ENCODE measurements at regions not wholly inside any gene's neighbourhood (a gene's known extent, or its start where the extent isn't known, plus 50 kb on each side); places are given as distances from the start of the nearest gene placed in this dataset.

GRCh38 chr10:60542657-60543056 is 153.0 kb upstream of the ANK3 start (continued):
- TF ChIP-seq RNF219 (CRISPR knock-in tag; IDR thresholded peaks at IDR 0.05) (no peak), PYGO2 (tag; IDR thresholded peaks at IDR 0.05) (no peak)

GRCh38 chr10:60541451-60541850 is 151.8 kb upstream of the ANK3 start:
- Histone ChIP-seq H3K4me2 (ENCODE audit: insufficient read depth, low read length) (no peak overlapping the region), H3K27me3 (ENCODE audit: control insufficient read depth in 2 of 2, insufficient read depth in 2 of 2, low read length in 2 of 2) (no peaks in the 10 kb centered on the region), H3K4me1 (replicated peaks in 1 of 2; ENCODE audit: control insufficient read depth in 2 of 2, insufficient read depth in 2 of 2, low read length in 2 of 2) (no peaks in the 10 kb centered on the region), H2AFZ (ENCODE audit: low read depth, low read length) (no peak overlapping the region), H3K9me3 (replicated peaks; ENCODE audit: control insufficient read depth, insufficient read depth, low read depth, low read length) (no peaks in the 10 kb centered on the region), H3K9me1 (ENCODE audit: control insufficient read depth, insufficient read depth, low read length) (no peaks in the 10 kb centered on the region), H3K36me3 (ENCODE audit: control insufficient read depth, insufficient read depth, low read length) (no peaks in the 10 kb centered on the region), H3K79me2 (ENCODE audit: control insufficient read depth, insufficient read depth, low read length) (no peaks in the 10 kb centered on the region), H4K20me1 (replicated peaks; ENCODE audit: control insufficient read depth, insufficient read depth, low read length) (no peaks in the 10 kb centered on the region), H3K9ac (ENCODE audit: insufficient read depth in 1 of 2, low read depth in 2 of 2, low read length in 2 of 2) (no peak overlapping the region), H3K27ac (ENCODE audit: extremely low read depth, low read depth, low read length) (no peak overlapping the region), H3K4me3 (no peak overlapping the region)
- no peak for ATAC-seq
- ChIA-PET CTCF (ENCODE audit: low intra/inter-chr PET ratio) (no interaction called here), POLR2A (no interaction called here)
- no TSS peak for BruUV-seq (replicated peaks)
- intact Hi-C loops (cut with micrococcal nuclease) (no loop called here), in situ Hi-C loops (cut with MboI) (no loop called here)
- no peak for DNase-seq (ENCODE audit: extremely low read depth in 1 of 4, low spot score in 3 of 4)
- 0% methylated on average over 3 of the region's 3 CpGs for WGBS (ENCODE audit: insufficient coverage, low coverage, missing lambda C conversion rate)
- FAIRE-seq: no peak
- TF ChIP-seq STAT5A (IDR thresholded peaks at IDR 0.05; ENCODE audit: borderline replicate concordance, low read length) (no peak), KLF6 (CRISPR knock-in tag; IDR thresholded peaks at IDR 0.05; ENCODE audit: borderline replicate concordance) (no peak), MXD1 (CRISPR knock-in tag; IDR thresholded peaks at IDR 0.05; ENCODE audit: borderline replicate concordance, poor library complexity, severe bottlenecking) (no peak), BCL6 (CRISPR knock-in tag; IDR thresholded peaks at IDR 0.05) (no peak), XRCC3 (IDR thresholded peaks at IDR 0.05) (no peak), KLF10 (CRISPR knock-in tag; IDR thresholded peaks at IDR 0.05) (no peak), SRSF1 (IDR thresholded peaks at IDR 0.05; ENCODE audit: low read depth, low read length) (no peak)
- TF ChIP-seq, protein P1, sequence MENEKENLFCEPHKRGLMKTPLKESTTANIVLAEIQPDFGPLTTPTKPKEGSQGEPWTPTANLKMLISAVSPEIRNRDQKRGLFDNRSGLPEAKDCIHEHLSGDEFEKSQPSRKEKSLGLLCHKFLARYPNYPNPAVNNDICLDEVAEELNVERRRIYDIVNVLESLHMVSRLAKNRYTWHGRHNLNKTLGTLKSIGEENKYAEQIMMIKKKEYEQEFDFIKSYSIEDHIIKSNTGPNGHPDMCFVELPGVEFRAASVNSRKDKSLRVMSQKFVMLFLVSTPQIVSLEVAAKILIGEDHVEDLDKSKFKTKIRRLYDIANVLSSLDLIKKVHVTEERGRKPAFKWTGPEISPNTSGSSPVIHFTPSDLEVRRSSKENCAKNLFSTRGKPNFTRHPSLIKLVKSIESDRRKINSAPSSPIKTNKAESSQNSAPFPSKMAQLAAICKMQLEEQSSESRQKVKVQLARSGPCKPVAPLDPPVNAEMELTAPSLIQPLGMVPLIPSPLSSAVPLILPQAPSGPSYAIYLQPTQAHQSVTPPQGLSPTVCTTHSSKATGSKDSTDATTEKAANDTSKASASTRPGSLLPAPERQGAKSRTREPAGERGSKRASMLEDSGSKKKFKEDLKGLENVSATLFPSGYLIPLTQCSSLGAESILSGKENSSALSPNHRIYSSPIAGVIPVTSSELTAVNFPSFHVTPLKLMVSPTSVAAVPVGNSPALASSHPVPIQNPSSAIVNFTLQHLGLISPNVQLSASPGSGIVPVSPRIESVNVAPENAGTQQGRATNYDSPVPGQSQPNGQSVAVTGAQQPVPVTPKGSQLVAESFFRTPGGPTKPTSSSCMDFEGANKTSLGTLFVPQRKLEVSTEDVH (IDR thresholded peaks at IDR 0.05; ENCODE audit: low read depth, partially characterized antibody): no peak
- TF ChIP-seq, protein P2, sequence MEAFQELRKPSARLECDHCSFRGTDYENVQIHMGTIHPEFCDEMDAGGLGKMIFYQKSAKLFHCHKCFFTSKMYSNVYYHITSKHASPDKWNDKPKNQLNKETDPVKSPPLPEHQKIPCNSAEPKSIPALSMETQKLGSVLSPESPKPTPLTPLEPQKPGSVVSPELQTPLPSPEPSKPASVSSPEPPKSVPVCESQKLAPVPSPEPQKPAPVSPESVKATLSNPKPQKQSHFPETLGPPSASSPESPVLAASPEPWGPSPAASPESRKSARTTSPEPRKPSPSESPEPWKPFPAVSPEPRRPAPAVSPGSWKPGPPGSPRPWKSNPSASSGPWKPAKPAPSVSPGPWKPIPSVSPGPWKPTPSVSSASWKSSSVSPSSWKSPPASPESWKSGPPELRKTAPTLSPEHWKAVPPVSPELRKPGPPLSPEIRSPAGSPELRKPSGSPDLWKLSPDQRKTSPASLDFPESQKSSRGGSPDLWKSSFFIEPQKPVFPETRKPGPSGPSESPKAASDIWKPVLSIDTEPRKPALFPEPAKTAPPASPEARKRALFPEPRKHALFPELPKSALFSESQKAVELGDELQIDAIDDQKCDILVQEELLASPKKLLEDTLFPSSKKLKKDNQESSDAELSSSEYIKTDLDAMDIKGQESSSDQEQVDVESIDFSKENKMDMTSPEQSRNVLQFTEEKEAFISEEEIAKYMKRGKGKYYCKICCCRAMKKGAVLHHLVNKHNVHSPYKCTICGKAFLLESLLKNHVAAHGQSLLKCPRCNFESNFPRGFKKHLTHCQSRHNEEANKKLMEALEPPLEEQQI (IDR thresholded peaks at IDR 0.05): no peak
- TF ChIP-seq, protein P3, sequence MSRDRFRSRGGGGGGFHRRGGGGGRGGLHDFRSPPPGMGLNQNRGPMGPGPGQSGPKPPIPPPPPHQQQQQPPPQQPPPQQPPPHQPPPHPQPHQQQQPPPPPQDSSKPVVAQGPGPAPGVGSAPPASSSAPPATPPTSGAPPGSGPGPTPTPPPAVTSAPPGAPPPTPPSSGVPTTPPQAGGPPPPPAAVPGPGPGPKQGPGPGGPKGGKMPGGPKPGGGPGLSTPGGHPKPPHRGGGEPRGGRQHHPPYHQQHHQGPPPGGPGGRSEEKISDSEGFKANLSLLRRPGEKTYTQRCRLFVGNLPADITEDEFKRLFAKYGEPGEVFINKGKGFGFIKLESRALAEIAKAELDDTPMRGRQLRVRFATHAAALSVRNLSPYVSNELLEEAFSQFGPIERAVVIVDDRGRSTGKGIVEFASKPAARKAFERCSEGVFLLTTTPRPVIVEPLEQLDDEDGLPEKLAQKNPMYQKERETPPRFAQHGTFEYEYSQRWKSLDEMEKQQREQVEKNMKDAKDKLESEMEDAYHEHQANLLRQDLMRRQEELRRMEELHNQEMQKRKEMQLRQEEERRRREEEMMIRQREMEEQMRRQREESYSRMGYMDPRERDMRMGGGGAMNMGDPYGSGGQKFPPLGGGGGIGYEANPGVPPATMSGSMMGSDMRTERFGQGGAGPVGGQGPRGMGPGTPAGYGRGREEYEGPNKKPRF (IDR thresholded peaks at IDR 0.05; ENCODE audit: low read depth, low read length): no peak
